HG03442 (cell line): ENCODE measurements at regions not wholly inside any gene's neighbourhood (a gene's known extent, or its start where the extent isn't known, plus 50 kb on each side); places are given as distances from the start of the nearest gene placed in this dataset.
"Not testable (repeated sequence)": the region's sequence is repeated elsewhere in the genome, so short reads cannot be mapped to it uniquely, and the experiment has no call there.

Experiments used
- ATAC-seq: cut with Tn5 transposase; IDR thresholded peaks from one replicate; pipeline ENCODE4 v1.9.1; 2021; ENCODE audit warnings: mild to moderate bottlenecking, moderate library complexity; ENCODE audit not compliant: unreplicated experiment

GRCh38 chrX:40530509-40530908, 50.3 kb upstream of the ATP6AP2 start:
- ATAC-seq: no peak

GRCh38 chrX:40527543-40527942, 53.2 kb upstream of the ATP6AP2 start:
- no peak for ATAC-seq

GRCh38 chrX:40526412-40526811, 54.4 kb upstream of the ATP6AP2 start:
- ATAC-seq: no peak

- not testable (repeated sequence) for ATAC-seq
These were observed 54.9 kb upstream of the ATP6AP2 start for GRCh38 chrX:40525901-40526300.

GRCh38 chrX:40524423-40524822, 56.3 kb upstream of the ATP6AP2 start:
- ATAC-seq: no peak

GRCh38 chrX:40523852-40524251, 56.9 kb upstream of the ATP6AP2 start:
- ATAC-seq: no peak

- ATAC-seq: no peak
These were observed 58.8 kb upstream of the ATP6AP2 start for GRCh38 chrX:40521868-40522450.

- ATAC-seq: no peak
These were observed 66.4 kb upstream of the ATP6AP2 start for GRCh38 chrX:40514376-40514775.

GRCh38 chrX:40513835-40514234, 66.9 kb upstream of the ATP6AP2 start:
- ATAC-seq: no peak

- no peak for ATAC-seq
These were observed 67.8 kb upstream of the ATP6AP2 start for GRCh38 chrX:40513012-40513411.

GRCh38 chrX:40511258-40511657, 69.5 kb upstream of the ATP6AP2 start:
- ATAC-seq: no peak

- ATAC-seq: no peak
These were observed 72.2 kb upstream of the ATP6AP2 start for GRCh38 chrX:40508560-40508959.

GRCh38 chrX:40506201-40506985, 74.4 kb upstream of the ATP6AP2 start:
- no peak for ATAC-seq

- ATAC-seq: no peak
These were observed 75.8 kb upstream of the ATP6AP2 start for GRCh38 chrX:40504801-40505605.

GRCh38 chrX:40503094-40503493, 77.7 kb upstream of the ATP6AP2 start:
- no peak for ATAC-seq

GRCh38 chrX:40502688-40503087, 78.1 kb upstream of the ATP6AP2 start:
- no peak for ATAC-seq

GRCh38 chrX:40501164-40501855, 79.5 kb upstream of the ATP6AP2 start:
- ATAC-seq: no peak

- ATAC-seq: no peak
These were observed 84.0 kb upstream of the ATP6AP2 start for GRCh38 chrX:40496728-40497127.

GRCh38 chrX:40495659-40496058, 85.1 kb upstream of the ATP6AP2 start:
- ATAC-seq: no peak

GRCh38 chrX:40494005-40494404, 86.8 kb upstream of the ATP6AP2 start:
- ATAC-seq: no peak

GRCh38 chrX:40488296-40488695, 92.5 kb upstream of the ATP6AP2 start:
- no peak for ATAC-seq
